Embryonic facial prominence (tissue), 1 donor: ENCODE measurements at regions not wholly inside any gene's neighbourhood (a gene's known extent, or its start where the extent isn't known, plus 50 kb on each side); places are given as distances from the start of the nearest gene placed in this dataset.

Source experiments
- DNase-seq: peaks from one replicate; pipeline ENCODE4 v3.0.0-alpha.2; 2016; ENCODE audit errors: extremely low spot score

DNA sequence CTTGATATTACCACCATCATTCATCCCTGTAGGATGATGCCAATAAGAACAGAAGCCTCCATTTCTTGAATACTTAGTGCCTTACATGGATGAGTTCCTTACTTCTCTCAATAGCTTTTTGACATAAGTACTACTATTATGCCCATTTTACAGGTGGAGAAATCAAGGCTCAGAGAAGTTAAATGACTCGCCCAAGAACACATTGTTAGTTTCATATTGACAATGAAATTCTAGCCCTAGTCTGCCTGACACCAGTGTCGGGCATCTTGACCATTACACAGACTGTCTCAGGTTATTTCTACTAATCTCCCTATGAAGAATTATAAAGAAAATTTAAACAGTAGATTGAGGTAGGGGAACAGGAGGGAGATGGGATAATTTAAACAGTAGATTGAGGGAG is 52.5 kb upstream of the ARL8B start:
- no peak for DNase-seq

DNA sequence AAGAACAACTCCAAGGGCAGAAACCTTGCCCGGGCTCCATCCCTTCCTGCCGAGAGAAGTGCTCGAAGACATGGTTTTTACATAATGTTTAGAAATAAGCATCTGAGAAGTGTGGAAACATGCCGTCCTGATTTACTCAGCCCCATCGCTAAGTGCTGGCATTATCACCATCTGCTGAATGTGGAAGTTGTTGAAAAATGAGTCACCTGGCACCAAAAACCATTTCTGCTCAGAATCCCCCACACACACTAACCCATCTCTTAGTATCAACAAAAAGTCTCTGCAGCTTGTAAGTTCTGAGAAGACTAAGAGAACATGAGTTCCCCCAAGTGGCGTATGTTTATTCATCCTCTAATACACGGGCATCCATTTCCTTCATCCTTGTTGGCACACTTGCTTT is 51.0 kb upstream of the ARL8B start:
- DNase-seq, result no peak

DNA sequence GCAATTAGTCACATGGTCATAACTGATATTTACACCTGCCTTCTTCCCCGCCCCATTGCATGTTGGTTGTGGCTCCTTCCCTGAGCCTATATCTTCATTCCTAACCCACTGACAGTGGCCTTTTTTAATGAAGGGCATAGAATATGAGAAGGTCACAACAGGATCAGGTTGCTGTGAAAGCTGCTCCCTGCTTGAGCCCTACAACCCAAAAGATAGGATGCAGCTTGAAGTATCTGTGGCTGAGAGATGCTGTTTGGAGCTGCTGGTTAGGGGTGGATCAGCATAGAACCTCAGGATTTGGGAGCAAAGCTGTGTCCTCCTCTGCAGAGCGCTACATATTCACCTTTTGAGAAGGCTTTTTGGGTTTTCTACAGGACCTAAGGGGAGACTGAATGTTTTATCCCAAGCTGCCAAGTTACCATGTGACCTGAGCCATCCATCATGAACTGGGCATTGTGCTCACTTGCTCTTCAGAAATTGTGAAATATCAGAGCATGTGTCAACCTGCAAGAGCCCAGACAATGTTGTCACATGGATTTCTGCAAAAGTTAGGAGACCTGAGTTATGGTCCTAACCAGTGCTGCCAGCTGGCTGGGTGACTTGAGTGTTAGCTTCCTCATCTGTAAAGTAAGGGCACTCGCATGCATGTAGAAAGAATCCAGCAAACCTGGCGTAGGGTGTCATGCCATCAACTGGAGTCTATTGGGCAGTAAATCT is 49.8 kb upstream of the ARL8B start:
- DNase-seq, result no peak
